Endothelial cell of umbilical vein (primary cell): ENCODE measurements at regions not wholly inside any gene's neighbourhood (a gene's known extent, or its start where the extent isn't known, plus 50 kb on each side); places are given as distances from the start of the nearest gene placed in this dataset.

ENCODE experiments used
- BruUV-seq: library from RNA; stranded (reverse); fragments of 400-500 nt; replicated peaks from 2 replicates; lab custom pipeline; 2021; lab: Mats Ljungman, UMichigan
- CTCF ChIA-PET: fragments of 300-600, 350-600 bp; sonication (Branson Sonifier 250); formaldehyde crosslinking; loops from one replicate; lab custom pipeline; 2021; ENCODE audit warnings: antibody characterized with exemption, inconsistent platforms; lab: Charles Lee
- POLR2A ChIA-PET: fragments of 300-600, 350-600 bp; sonication (Branson Sonifier 250); formaldehyde crosslinking; loops from one replicate; lab custom pipeline; 2021; ENCODE audit warnings: antibody characterized with exemption, inconsistent platforms; lab: Charles Lee
- DNase-seq: peaks from one replicate; pipeline ENCODE4 v3.0.0-alpha.2; 2011; ENCODE audit warnings: low read depth, low spot score
- FAIRE-seq: peaks from 2 replicates; lab custom pipeline; 2011; peaks lifted over from hg19 to GRCh38; lab: Jason Lieb, UNC
- H2AFZ ChIP-seq: 2 replicates; pipeline ENCODE4 v1.6.0; 2012; ENCODE audit warnings: low read depth, low read length, control low read depth, inconsistent platforms
- H3K27ac ChIP-seq: 2 replicates; pipeline ENCODE4 v1.5.1; 2011; ENCODE audit warnings: low read depth, mild to moderate bottlenecking, control low read depth, low read length, moderate library complexity; ENCODE audit not compliant: insufficient read depth
- H3K27me3 ChIP-seq, 2 experiments: 2 replicates each; pipeline versions ENCODE4 v1.6.0 to v1.6.1; 2011; ENCODE audit warnings: low read length in 2 of 2, mixed read lengths in 1 of 2; ENCODE audit not compliant: control insufficient read depth in 2 of 2, insufficient read depth in 2 of 2
- H3K36me3 ChIP-seq, 2 experiments: 2 replicates in 1 of 2; 3 replicates in 1 of 2; pipeline ENCODE4 v1.5.1; 2011; ENCODE audit warnings: low read length in 2 of 2, mild to moderate bottlenecking in 1 of 2, moderate library complexity in 1 of 2; ENCODE audit not compliant: control insufficient read depth in 2 of 2, insufficient read depth in 2 of 2; ENCODE audit errors: extremely low read depth in 1 of 2
- H3K4me1 ChIP-seq: 3 replicates; pipeline ENCODE4 v1.5.1; 2011; ENCODE audit warnings: mild to moderate bottlenecking, low read length; ENCODE audit not compliant: control insufficient read depth, insufficient read depth; ENCODE audit errors: extremely low read depth
- H3K4me2 ChIP-seq: 2 replicates; pipeline ENCODE4 v1.6.1; 2011; ENCODE audit warnings: low read length, control low read depth, mixed read lengths; ENCODE audit not compliant: insufficient read depth
- H3K4me3 ChIP-seq, 3 experiments: fragments of 200-600 bp in 1 of 3; sonication (generic), shearing (Covaris generic) in 1 of 3; replicated peaks in 1 of 3; 2 replicates each; pipeline ENCODE4 v1.5.1; 2011 to 2016; ENCODE audit warnings: control low read depth in 3 of 3, low read length in 3 of 3, mild to moderate bottlenecking in 2 of 3, inconsistent platforms in 1 of 3, low read depth in 1 of 3, moderate library complexity in 1 of 3; ENCODE audit not compliant: insufficient read depth in 1 of 3
- H3K79me2 ChIP-seq: 2 replicates; pipeline ENCODE4 v1.6.0; 2012; ENCODE audit warnings: low read length, inconsistent platforms; ENCODE audit not compliant: control insufficient read depth, insufficient read depth
- H3K9ac ChIP-seq: replicated peaks from 2 replicates; pipeline ENCODE3; 2011; ENCODE audit warnings: low read length, control low read depth; ENCODE audit not compliant: insufficient read depth; ENCODE audit errors: extremely low read depth
- H3K9me1 ChIP-seq: replicated peaks from 3 replicates; pipeline ENCODE4 v1.6.0; 2011; ENCODE audit warnings: mild to moderate bottlenecking, low read length; ENCODE audit not compliant: control insufficient read depth, insufficient read depth; ENCODE audit errors: extremely low read depth
- H3K9me3 ChIP-seq: replicated peaks from 2 replicates; pipeline ENCODE4 v1.5.1; 2012; ENCODE audit warnings: low read length, inconsistent platforms; ENCODE audit not compliant: control insufficient read depth, insufficient read depth
- H4K20me1 ChIP-seq: replicated peaks from 2 replicates; pipeline ENCODE3; 2011; ENCODE audit warnings: mild to moderate bottlenecking, low read length; ENCODE audit not compliant: control insufficient read depth, insufficient read depth; ENCODE audit errors: extremely low read depth
- EZH2 ChIP-seq: IDR thresholded peaks from 2 replicates; pipeline ENCODE4 v1.6.1; 2012; ENCODE audit warnings: borderline replicate concordance, low read depth, mild to moderate bottlenecking, moderate library complexity, low read length, inconsistent platforms; ENCODE audit not compliant: severe bottlenecking
- FOS ChIP-seq: IDR thresholded peaks from 2 replicates; pipeline ENCODE4 v1.6.1; 2011; ENCODE audit warnings: mild to moderate bottlenecking, low read length, moderate library complexity, borderline replicate concordance; ENCODE audit not compliant: insufficient read depth
- GATA2 ChIP-seq: IDR thresholded peaks from 2 replicates; pipeline ENCODE4 v1.7.0; 2011; ENCODE audit warnings: low read depth, mild to moderate bottlenecking, moderate library complexity, mixed read lengths, low read length; ENCODE audit not compliant: insufficient read length, insufficient read depth
- JUN ChIP-seq: IDR thresholded peaks from 2 replicates; pipeline ENCODE4 v1.6.1; 2011; ENCODE audit warnings: borderline replicate concordance, low read depth; ENCODE audit not compliant: insufficient read length, insufficient read depth
- MAX ChIP-seq: IDR thresholded peaks from 2 replicates; pipeline ENCODE4 v1.6.1; 2011; ENCODE audit not compliant: insufficient read depth, insufficient read length
- MYC ChIP-seq: IDR thresholded peaks from one replicate; pipeline ENCODE4 v1.6.1; 2011; ENCODE audit warnings: mild to moderate bottlenecking, low read depth, low read length
- POLR2A ChIP-seq: IDR thresholded peaks from 2 replicates; pipeline ENCODE4 v1.6.1; 2012; ENCODE audit warnings: low read depth, mild to moderate bottlenecking, control low read depth, low read length
- POLR2AphosphoS5 ChIP-seq: IDR thresholded peaks from 2 replicates; pipeline ENCODE4 v1.6.1; 2012; ENCODE audit warnings: low read depth, mild to moderate bottlenecking, control low read depth, low read length, moderate library complexity; ENCODE audit not compliant: insufficient read depth
- dilution Hi-C: fragments of 300-500 bp; cut with MboI; formaldehyde crosslinking; loops from one replicate; pipeline ENCODE4 v1.15.0; 2019; ENCODE audit warnings: low sequenced_read_pairs; ENCODE audit not compliant: extremely low pct_ligation_motif_present
- intact Hi-C: fragments of 100-400 bp; cut with micrococcal nuclease; formaldehyde crosslinking; loops from one replicate; pipeline ENCODE4 v1.10.0; 2022
- TF ChIP-seq, protein P1 (sequence below), 2 donors: IDR thresholded peaks; 1 replicate in 1 of 2; 2 replicates in 1 of 2; pipeline ENCODE4 v1.5.1; 2011; ENCODE audit warnings: low read length in 2 of 2, mild to moderate bottlenecking in 2 of 2, moderate library complexity in 2 of 2, control low read depth in 1 of 2, inconsistent platforms in 1 of 2, low read depth in 1 of 2; ENCODE audit not compliant: insufficient read depth in 1 of 2; ENCODE audit errors: extremely low read depth in 1 of 2

- Histone ChIP-seq H3K27ac (no peak overlapping the region), H3K9ac (no peak overlapping the region), H3K79me2 (no peaks in the 10 kb centered on the region), H3K36me3 (no peaks in the 10 kb centered on the region), H3K9me1 (no peaks in the 10 kb centered on the region), H3K4me1 (no peaks in the 10 kb centered on the region), H4K20me1 (no peaks in the 10 kb centered on the region), H2AFZ (no peak overlapping the region), H3K4me3 (no peak overlapping the region), H3K27me3 (no peaks in the 10 kb centered on the region), H3K4me2 (no peak overlapping the region), H3K9me3 (no peaks in the 10 kb centered on the region)
- DNase-seq (no peak), FAIRE-seq (no peak)
- no peak for TF ChIP-seq MAX
- no peak for TF ChIP-seq POLR2AphosphoS5
- no peak for TF ChIP-seq EZH2
- TF ChIP-seq JUN: no peak
- TF ChIP-seq, protein P1, sequence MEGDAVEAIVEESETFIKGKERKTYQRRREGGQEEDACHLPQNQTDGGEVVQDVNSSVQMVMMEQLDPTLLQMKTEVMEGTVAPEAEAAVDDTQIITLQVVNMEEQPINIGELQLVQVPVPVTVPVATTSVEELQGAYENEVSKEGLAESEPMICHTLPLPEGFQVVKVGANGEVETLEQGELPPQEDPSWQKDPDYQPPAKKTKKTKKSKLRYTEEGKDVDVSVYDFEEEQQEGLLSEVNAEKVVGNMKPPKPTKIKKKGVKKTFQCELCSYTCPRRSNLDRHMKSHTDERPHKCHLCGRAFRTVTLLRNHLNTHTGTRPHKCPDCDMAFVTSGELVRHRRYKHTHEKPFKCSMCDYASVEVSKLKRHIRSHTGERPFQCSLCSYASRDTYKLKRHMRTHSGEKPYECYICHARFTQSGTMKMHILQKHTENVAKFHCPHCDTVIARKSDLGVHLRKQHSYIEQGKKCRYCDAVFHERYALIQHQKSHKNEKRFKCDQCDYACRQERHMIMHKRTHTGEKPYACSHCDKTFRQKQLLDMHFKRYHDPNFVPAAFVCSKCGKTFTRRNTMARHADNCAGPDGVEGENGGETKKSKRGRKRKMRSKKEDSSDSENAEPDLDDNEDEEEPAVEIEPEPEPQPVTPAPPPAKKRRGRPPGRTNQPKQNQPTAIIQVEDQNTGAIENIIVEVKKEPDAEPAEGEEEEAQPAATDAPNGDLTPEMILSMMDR (IDR thresholded peaks at IDR 0.05; ENCODE audit: extremely low read depth in 1 of 2, insufficient read depth in 1 of 2, low read depth in 1 of 2, low read length in 2 of 2): no peak
- TF ChIP-seq POLR2A: no peak
- TF ChIP-seq MYC: no peak
- TF ChIP-seq GATA2: no peak
- TF ChIP-seq FOS: no peak
- CTCF ChIA-PET: interaction anchor here (0.7 kb wide), 1 partner anchor 60 kb away, joined by 3 read pairs; no protein-coding TSS in a partner anchor
- POLR2A ChIA-PET: no interaction called here
- intact Hi-C loops: no loop called here
- no TSS peak for BruUV-seq
- dilution Hi-C loops: no loop called here
Measured at GRCh38 chr9:22990349-22990748, 543.7 kb downstream of the DMRTA1 start.
